KMS-11 (cell line): ENCODE measurements at regions not wholly inside any gene's neighbourhood (a gene's known extent, or its start where the extent isn't known, plus 50 kb on each side); places are given as distances from the start of the nearest gene placed in this dataset.

Source experiments
- H2AFZ ChIP-seq: fragments of 200-600 bp; sonication (generic); 2 replicates; pipeline ENCODE4 v1.6.1; 2016; ENCODE audit warnings: antibody characterized with exemption, mixed run types, low read depth
- H3K27ac ChIP-seq: fragments of 200-600 bp; sonication (generic); 2 replicates; pipeline ENCODE4 v1.6.1; 2016; ENCODE audit warnings: mild to moderate bottlenecking, mixed run types
- H3K27me3 ChIP-seq: fragments of 200-600 bp; sonication (generic); 2 replicates; pipeline ENCODE4 v1.6.1; 2017; ENCODE audit warnings: mild to moderate bottlenecking, low read depth, mixed run types, moderate library complexity; ENCODE audit not compliant: insufficient read depth
- H3K36me3 ChIP-seq: fragments of 200-600 bp; sonication (generic); 2 replicates; pipeline ENCODE4 v1.6.1; 2017; ENCODE audit warnings: mild to moderate bottlenecking, mixed run types; ENCODE audit not compliant: insufficient read depth
- H3K4me1 ChIP-seq: fragments of 200-600 bp; sonication (generic); 2 replicates; pipeline ENCODE4 v1.6.1; 2016; ENCODE audit warnings: mild to moderate bottlenecking, low read depth, mixed run types; ENCODE audit not compliant: poor library complexity, severe bottlenecking
- H3K4me2 ChIP-seq: fragments of 200-600 bp; sonication (generic); 2 replicates; pipeline ENCODE4 v1.7.0; 2016; ENCODE audit warnings: mild to moderate bottlenecking, mixed run types
- H3K4me3 ChIP-seq: fragments of 200-600 bp; sonication (generic); IDR thresholded peaks from 2 replicates; pipeline ENCODE4 v1.6.1; 2017; ENCODE audit warnings: low read depth, low read length, mixed read lengths; ENCODE audit not compliant: insufficient read depth
- H3K79me2 ChIP-seq: fragments of 200-600 bp; sonication (generic); 2 replicates; pipeline ENCODE4 v1.6.1; 2016; ENCODE audit warnings: low read depth, mixed run types; ENCODE audit not compliant: insufficient read depth
- H3K9ac ChIP-seq: fragments of 200-600 bp; sonication (generic); 2 replicates; pipeline ENCODE4 v1.6.1; 2016; ENCODE audit warnings: mild to moderate bottlenecking, mixed run types
- H4K20me1 ChIP-seq: fragments of 200-600 bp; sonication (generic); 2 replicates; pipeline ENCODE4 v1.6.1; 2016; ENCODE audit warnings: mild to moderate bottlenecking, mixed run types; ENCODE audit not compliant: insufficient read depth
- TF ChIP-seq, protein P1 (sequence below): fragments of 200-600 bp; sonication (generic); conservative IDR thresholded peaks from 2 replicates; pipeline ENCODE4 v1.6.1; 2017; ENCODE audit warnings: low read depth, mild to moderate bottlenecking, antibody characterized with exemption, low read length, moderate library complexity, mixed read lengths

DNA sequence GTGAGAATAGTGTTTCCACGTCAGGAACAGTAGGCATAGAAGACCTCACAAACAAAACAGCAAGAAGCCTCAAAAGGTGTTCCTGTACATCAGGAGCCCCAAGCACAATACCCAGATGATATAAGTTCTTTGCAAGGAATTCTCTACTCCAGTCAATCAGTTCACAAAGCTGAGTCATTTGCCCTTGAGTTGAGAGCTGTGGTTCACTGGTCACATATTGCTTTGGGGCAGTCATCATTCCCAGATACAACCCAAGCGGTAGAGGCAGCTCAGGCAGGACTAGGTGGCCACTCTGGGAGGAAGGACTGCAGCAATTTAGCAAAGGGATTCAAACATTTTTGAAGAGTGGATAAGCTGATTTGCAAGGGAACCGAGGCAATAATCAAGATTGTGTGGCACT, 551.5 kb upstream of the ZFP42 start:
- Histone ChIP-seq H4K20me1 (no peaks in the 10 kb centered on the region), H3K36me3 (no peaks in the 10 kb centered on the region), H3K27me3 (no peaks in the 10 kb centered on the region), H3K4me1 (no peaks in the 10 kb centered on the region), H2AFZ (no peak overlapping the region), H3K4me2 (no peak overlapping the region), H3K27ac (no peak overlapping the region), H3K9ac (no peak overlapping the region), H3K4me3 (no peak overlapping the region), H3K79me2 (no peaks in the 10 kb centered on the region)
- TF ChIP-seq, protein P1, sequence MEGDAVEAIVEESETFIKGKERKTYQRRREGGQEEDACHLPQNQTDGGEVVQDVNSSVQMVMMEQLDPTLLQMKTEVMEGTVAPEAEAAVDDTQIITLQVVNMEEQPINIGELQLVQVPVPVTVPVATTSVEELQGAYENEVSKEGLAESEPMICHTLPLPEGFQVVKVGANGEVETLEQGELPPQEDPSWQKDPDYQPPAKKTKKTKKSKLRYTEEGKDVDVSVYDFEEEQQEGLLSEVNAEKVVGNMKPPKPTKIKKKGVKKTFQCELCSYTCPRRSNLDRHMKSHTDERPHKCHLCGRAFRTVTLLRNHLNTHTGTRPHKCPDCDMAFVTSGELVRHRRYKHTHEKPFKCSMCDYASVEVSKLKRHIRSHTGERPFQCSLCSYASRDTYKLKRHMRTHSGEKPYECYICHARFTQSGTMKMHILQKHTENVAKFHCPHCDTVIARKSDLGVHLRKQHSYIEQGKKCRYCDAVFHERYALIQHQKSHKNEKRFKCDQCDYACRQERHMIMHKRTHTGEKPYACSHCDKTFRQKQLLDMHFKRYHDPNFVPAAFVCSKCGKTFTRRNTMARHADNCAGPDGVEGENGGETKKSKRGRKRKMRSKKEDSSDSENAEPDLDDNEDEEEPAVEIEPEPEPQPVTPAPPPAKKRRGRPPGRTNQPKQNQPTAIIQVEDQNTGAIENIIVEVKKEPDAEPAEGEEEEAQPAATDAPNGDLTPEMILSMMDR = no peak

- no peaks in the 10 kb centered on the region for H3K79me2 ChIP-seq
- H2AFZ ChIP-seq = no peak overlapping the region
- H4K20me1 ChIP-seq = no peaks in the 10 kb centered on the region
- TF ChIP-seq, protein P1 = no peak
- no peak overlapping the region for H3K4me3 ChIP-seq
- H3K36me3 ChIP-seq = no peaks in the 10 kb centered on the region
- no peak overlapping the region for H3K27ac ChIP-seq
- H3K4me2 ChIP-seq = no peak overlapping the region
- H3K27me3 ChIP-seq = no peaks in the 10 kb centered on the region
- H3K9ac ChIP-seq = no peak overlapping the region
- no peaks in the 10 kb centered on the region for H3K4me1 ChIP-seq
These were observed 545.9 kb upstream of the ZFP42 start for GRCh38 chr4:187449702-187450101.

- H3K27ac ChIP-seq = no peak overlapping the region
These were observed 543.8 kb upstream of the ZFP42 start for GRCh38 chr4:187451776-187452175.

GRCh38 chr4:187460016-187460415, 535.6 kb upstream of the ZFP42 start:
- no peaks in the 10 kb centered on the region for H3K4me1 ChIP-seq
- no peak overlapping the region for H2AFZ ChIP-seq
- no peak overlapping the region for H3K4me2 ChIP-seq
- TF ChIP-seq, protein P1 = no peak
- H3K27me3 ChIP-seq = no peaks in the 10 kb centered on the region
- H3K36me3 ChIP-seq = no peaks in the 10 kb centered on the region
- H3K4me3 ChIP-seq = no peak overlapping the region
- no peak overlapping the region for H3K9ac ChIP-seq
- H4K20me1 ChIP-seq = no peaks in the 10 kb centered on the region
- H3K79me2 ChIP-seq = no peaks in the 10 kb centered on the region
- no peak overlapping the region for H3K27ac ChIP-seq

More at GRCh38 chr4:187451776-187452175, 543.8 kb upstream of the ZFP42 start:
- Histone ChIP-seq H4K20me1 (no peaks in the 10 kb centered on the region), H3K9ac (no peak overlapping the region), H3K79me2 (no peaks in the 10 kb centered on the region), H3K27me3 (no peaks in the 10 kb centered on the region), H3K4me3 (no peak overlapping the region), H2AFZ (no peak overlapping the region), H3K4me1 (no peaks in the 10 kb centered on the region), H3K4me2 (no peak overlapping the region), H3K36me3 (no peaks in the 10 kb centered on the region)
- TF ChIP-seq, protein P1 = no peak
